ENCODE measurements at regions not wholly inside any gene's neighbourhood (a gene's known extent, or its start where the extent isn't known, plus 50 kb on each side); places are given as distances from the start of the nearest gene placed in this dataset.

DNA sequence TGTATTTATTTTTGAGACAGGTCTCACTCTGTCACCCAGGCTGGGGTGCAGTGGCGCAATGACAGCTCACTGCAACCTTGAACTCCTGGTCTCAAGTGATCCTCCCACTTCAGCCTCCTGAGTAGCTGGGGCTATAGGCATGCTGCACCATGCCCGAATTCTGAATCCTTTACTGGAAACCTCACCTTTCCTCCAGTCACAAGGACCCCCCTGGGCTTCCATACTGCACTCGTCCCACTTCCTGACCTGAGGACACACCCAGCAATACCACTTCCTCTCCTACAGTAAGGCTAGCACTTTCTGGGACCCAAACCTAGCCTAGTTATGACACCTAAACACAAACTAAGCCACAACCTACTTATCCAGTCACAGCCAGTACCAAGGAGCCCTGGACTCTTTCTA is 68.2 kb downstream of the FAM217A start:
- Histone ChIP-seq H3K27me3 (replicated peaks; ENCODE audit: insufficient read depth) (no peaks in the 10 kb centered on the region), H3K4me1 (ENCODE audit: control insufficient read depth in 1 of 2, low read depth in 2 of 2) (peaks cover 10 to 14% of the 10 kb centered on the region in 2 donors), H3K4me3 (no peak overlapping the region), H3K27ac (no peak overlapping the region), H3K36me3 (no peaks in the 10 kb centered on the region), H3K9me3 (no peaks in the 10 kb centered on the region)
- DNase-seq (ENCODE audit: low spot score) (no peak), ATAC-seq (ENCODE audit: insufficient number of reproducible peaks, low FRiP score, low read depth) (no peak)
- TF ChIP-seq, protein P1, sequence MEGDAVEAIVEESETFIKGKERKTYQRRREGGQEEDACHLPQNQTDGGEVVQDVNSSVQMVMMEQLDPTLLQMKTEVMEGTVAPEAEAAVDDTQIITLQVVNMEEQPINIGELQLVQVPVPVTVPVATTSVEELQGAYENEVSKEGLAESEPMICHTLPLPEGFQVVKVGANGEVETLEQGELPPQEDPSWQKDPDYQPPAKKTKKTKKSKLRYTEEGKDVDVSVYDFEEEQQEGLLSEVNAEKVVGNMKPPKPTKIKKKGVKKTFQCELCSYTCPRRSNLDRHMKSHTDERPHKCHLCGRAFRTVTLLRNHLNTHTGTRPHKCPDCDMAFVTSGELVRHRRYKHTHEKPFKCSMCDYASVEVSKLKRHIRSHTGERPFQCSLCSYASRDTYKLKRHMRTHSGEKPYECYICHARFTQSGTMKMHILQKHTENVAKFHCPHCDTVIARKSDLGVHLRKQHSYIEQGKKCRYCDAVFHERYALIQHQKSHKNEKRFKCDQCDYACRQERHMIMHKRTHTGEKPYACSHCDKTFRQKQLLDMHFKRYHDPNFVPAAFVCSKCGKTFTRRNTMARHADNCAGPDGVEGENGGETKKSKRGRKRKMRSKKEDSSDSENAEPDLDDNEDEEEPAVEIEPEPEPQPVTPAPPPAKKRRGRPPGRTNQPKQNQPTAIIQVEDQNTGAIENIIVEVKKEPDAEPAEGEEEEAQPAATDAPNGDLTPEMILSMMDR (IDR thresholded peaks at IDR 0.05) = no peak

DNA sequence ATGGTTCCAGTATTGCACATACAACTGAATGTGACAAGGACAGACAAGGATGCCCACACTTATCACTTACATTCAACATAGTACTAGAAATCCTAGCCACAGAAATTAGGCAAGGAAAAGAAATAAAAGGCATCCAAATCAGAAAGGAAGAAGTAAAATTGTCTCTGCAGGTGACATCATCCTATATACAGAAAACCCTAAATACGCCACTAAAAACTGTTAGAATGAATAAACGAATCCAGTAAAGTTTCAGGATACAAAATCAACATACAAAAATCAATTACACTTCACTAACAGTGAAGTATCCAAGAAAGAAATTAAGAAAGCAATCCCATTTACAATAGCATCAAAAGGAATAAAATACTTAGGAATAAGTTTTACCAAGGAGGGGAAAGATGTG is 66.1 kb downstream of the FAM217A start:
- TF ChIP-seq, protein P1 (IDR thresholded peaks at IDR 0.05) = no peak
- Histone ChIP-seq H3K27me3 (replicated peaks; ENCODE audit: insufficient read depth) (no peaks in the 10 kb centered on the region), H3K36me3 (no peaks in the 10 kb centered on the region), H3K27ac (no peak overlapping the region), H3K9me3 (no peaks in the 10 kb centered on the region), H3K4me3 (no peak overlapping the region), H3K4me1 (ENCODE audit: control insufficient read depth in 1 of 2, low read depth in 2 of 2) (peaks cover 23 to 24% of the 10 kb centered on the region in 2 donors)
- no peak for ATAC-seq (ENCODE audit: insufficient number of reproducible peaks, low FRiP score, low read depth)
- DNase-seq (ENCODE audit: low spot score) = no peak

DNA sequence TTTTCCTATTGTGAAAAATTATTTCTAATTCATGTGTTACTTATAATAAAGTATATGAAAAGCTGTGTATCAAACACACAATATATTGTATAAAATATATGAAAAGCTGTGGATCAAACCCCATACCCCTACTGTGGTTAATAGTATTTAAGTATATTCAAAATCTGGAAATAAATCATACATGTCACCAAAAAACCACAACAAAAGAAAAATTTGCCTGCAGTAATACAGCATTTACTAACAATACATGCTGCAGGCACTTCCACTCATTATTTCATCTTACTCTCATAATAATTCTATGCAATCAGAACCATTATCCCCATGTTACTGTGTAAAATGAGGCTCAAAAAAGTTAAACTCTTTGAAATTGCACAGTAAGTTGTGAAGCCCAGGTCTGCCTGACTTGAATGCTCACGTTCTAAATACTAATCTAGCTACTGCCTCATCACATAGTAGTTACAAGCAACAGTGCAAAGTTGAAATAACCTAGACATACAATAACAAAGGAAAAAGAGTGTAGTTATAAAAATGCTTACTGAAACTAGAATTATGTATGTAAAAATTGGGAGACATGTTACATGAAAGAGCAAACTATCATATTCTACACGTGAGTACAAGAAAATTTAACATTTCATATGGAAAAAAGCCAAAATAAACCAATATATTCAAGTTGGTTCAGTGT is 61.7 kb downstream of the FAM217A start:
- H3K27me3 ChIP-seq (replicated peaks; ENCODE audit: insufficient read depth) = no peaks in the 10 kb centered on the region
- peak overlapping the region; percentile 96 to 97 for H3K27ac ChIP-seq
- no peak for DNase-seq (ENCODE audit: low spot score)
- no peaks in the 10 kb centered on the region for H3K36me3 ChIP-seq
- TF ChIP-seq, protein P1 (IDR thresholded peaks at IDR 0.05) = no peak
- no peak for ATAC-seq (ENCODE audit: insufficient number of reproducible peaks, low FRiP score, low read depth)
- no peaks in the 10 kb centered on the region for H3K9me3 ChIP-seq
- peaks cover 31 to 38% of the 10 kb centered on the region in 2 donors for H3K4me1 ChIP-seq (ENCODE audit: control insufficient read depth in 1 of 2, low read depth in 2 of 2)
- H3K4me3 ChIP-seq = peak overlapping the region; percentile 84

DNA sequence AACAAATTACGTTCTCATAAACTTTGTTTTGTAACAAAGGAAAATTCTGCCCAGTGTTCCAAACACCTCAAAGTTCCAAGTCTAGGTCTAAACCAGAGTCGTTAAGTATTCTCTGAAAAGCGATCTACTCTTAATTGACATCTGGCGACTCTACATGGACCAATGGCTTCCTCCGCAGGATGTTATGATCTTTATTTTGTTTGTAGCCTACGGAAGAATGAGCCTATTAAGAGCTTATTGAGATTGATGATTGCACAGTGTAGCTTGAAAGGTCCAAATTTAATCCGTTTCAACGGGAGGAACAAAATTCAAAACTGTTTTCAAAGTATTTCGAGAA is 61.1 kb downstream of the FAM217A start:
- no peaks in the 10 kb centered on the region for H3K9me3 ChIP-seq
- peaks cover 37 to 44% of the 10 kb centered on the region in 2 donors for H3K4me1 ChIP-seq (ENCODE audit: control insufficient read depth in 1 of 2, low read depth in 2 of 2)
- DNase-seq (ENCODE audit: low spot score) = no peak
- peak overlapping the region; percentile 84 for H3K4me3 ChIP-seq
- H3K36me3 ChIP-seq = no peaks in the 10 kb centered on the region
- TF ChIP-seq, protein P1 (IDR thresholded peaks at IDR 0.05) = no peak
- no peaks in the 10 kb centered on the region for H3K27me3 ChIP-seq (replicated peaks; ENCODE audit: insufficient read depth)
- no peak for ATAC-seq (ENCODE audit: insufficient number of reproducible peaks, low FRiP score, low read depth)
- peak overlapping the region; percentile 96 to 97 for H3K27ac ChIP-seq

DNA sequence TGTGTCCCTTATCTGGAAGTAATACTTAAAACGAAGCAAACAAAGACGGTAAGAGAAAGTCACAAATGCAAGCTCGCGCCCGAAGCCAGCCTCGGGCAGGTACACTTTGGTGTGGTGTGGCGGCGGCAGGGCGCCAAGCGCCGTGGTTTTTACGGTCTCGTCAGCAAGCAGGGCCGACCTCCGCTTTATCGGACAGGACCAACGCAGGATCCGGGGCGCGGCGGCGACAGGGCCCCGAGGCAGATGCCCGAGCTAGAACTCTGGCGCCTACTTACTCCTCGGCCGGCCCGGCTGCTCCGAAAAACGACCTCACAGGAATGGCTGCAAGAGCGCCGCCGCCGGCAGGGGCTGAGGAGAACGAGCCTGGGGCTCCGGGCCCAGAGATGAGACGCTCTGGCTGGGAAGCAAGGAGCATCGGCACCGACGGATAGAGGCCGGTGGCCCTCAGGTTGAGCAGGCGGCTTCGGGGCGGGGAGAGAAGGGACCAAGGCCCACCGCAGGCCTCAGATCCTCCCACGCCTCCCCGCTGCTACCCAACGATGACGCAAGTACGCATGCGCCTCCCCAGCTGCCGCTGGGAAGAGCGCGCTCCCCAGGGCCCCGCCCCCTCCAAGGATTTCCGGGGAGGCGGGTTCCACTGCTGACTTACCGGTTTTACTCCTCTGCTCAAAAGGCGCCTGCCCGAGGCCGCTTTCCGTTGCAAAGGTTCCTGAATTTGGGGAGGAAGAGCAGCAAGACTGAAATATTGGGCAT is 60.6 kb downstream of the FAM217A start:
- H3K27me3 ChIP-seq (replicated peaks; ENCODE audit: insufficient read depth) = no peaks in the 10 kb centered on the region
- H3K9me3 ChIP-seq = no peaks in the 10 kb centered on the region
- H3K27ac ChIP-seq = peak overlapping the region; percentile 96 to 97
- TF ChIP-seq, protein P1 (IDR thresholded peaks at IDR 0.05) = peak; percentile 44
- no peaks in the 10 kb centered on the region for H3K36me3 ChIP-seq
- ATAC-seq (ENCODE audit: insufficient number of reproducible peaks, low FRiP score, low read depth) (peak; percentile 62), DNase-seq (ENCODE audit: low spot score) (peak; percentile 81)
- H3K4me1 ChIP-seq (ENCODE audit: control insufficient read depth in 1 of 2, low read depth in 2 of 2) = peaks cover 41 to 50% of the 10 kb centered on the region in 2 donors
- peak overlapping the region; percentile 84 for H3K4me3 ChIP-seq
